NCI-H748 treated with DMSO at 0.1 percent for 48 hours (cell line): ENCODE measurements at regions not wholly inside any gene's neighbourhood (a gene's known extent, or its start where the extent isn't known, plus 50 kb on each side); places are given as distances from the start of the nearest gene placed in this dataset.

Experiments used
- DNase-seq: peaks from one replicate; lab custom pipeline; 2025; lab: John Stamatoyannopoulos, UW

DNA sequence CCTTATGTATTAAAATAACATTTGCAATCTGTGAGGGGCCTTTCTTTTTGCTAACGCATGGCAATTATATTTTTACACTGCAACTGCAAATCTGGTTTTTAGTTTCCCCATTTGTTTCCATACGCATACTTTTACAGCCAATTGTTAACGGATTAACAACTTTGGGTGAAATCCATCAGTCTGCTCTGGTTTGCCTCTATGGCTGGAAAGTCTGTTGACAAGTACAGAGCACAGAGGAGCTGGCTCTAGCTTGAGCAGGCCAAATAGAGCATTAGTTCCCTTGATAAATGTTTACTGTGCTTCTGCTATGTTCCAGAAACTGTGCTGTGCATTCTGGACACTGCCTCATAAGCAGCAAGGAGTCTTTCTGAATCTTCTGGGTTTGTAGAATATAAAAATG is 400.4 kb upstream of the KIF2A start:
- DNase-seq = no peak

DNA sequence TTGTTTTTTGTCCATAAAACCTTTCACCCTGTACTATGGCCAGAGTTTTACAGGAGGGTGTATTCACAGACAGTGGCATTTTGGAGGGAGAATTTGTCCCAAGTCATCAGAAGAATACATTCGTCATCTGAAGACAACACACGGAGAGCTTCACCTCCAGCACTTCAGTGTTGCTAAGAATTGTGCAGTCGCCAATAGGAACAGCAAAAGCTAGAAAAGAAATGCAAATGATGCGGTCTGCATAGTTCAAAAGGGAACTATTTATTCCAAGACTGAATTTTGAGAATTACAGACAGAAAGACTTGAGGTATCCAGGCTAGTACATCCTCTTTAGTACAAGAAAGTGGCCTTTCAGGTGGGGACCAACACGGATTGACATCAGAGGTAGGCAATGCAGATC is 399.2 kb upstream of the KIF2A start:
- no peak for DNase-seq

DNA sequence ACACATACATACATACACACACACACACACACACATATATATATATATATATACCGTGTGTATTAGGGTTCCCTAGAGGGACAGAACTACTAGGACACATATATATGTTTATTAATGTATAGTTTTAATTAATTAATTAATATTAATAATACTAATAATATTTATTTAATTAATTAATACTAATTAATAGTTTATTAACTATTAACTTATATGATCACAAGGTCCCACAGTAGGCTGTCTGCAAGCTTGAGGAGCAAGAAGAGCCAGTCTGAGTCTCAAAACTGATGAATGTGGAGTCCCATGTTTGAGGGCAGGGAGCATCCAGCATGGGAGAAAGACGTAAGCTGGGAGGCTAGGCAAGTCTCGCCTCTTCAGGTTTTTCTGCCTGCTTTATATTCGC is 398.0 kb upstream of the KIF2A start:
- DNase-seq = no peak

DNA sequence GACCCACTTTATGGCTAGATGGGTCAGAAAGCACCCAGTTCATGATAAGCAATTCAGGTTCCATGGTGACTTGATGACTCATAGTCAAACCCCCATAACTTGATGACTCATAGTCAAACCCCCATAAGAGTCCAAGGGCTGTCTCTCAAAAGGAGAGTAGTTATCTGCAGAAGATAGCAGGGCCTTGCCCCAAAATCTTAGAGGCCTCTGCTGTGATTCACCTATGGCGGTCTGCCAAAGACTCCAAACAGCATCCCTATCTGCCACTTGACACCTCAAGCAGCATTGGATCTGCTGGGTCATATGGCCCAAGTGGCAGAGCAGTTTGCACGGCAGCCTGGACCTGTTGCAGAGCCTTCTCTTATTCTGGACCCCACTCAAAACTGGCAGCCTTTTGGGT is 395.2 kb upstream of the KIF2A start:
- no peak for DNase-seq

DNA sequence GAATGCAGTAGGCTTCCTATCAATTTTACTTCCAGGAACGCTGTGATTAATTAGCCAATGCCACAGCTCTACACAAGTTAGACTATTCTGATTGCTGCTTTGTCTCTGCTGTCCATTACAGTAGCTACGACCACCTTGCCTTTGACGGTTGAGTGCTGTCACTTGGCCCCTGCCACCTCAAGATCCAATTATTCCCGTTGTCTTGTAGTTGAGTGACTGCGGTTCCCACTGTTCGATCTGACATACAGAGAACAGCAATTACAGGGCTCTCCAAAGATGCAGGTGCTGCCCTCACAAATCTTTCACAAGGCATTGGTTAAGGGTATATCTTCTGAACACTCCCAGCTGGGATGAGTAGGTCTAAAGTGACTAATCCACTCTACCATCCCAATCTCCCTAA is 393.4 kb upstream of the KIF2A start:
- DNase-seq = no peak

DNA sequence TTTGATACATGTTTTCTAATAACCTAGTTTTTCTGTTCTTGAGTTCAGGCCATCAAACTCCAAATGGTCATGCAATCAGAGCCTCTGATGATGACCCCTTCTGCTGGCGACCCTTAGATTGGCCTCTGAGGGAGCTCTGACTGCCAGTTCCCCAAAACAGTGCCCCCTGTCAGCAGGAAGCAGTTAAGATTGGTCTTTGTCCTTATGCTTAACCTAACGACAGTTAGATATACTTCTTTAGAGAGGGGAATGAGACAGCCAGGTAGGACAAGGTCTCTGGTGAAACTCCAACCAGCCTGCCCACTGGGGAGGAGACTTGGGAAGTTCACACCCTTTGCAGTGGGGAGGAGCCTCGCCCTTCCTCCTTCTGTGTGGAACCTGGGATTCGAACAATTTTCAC is 390.4 kb upstream of the KIF2A start:
- DNase-seq = no peak

DNA sequence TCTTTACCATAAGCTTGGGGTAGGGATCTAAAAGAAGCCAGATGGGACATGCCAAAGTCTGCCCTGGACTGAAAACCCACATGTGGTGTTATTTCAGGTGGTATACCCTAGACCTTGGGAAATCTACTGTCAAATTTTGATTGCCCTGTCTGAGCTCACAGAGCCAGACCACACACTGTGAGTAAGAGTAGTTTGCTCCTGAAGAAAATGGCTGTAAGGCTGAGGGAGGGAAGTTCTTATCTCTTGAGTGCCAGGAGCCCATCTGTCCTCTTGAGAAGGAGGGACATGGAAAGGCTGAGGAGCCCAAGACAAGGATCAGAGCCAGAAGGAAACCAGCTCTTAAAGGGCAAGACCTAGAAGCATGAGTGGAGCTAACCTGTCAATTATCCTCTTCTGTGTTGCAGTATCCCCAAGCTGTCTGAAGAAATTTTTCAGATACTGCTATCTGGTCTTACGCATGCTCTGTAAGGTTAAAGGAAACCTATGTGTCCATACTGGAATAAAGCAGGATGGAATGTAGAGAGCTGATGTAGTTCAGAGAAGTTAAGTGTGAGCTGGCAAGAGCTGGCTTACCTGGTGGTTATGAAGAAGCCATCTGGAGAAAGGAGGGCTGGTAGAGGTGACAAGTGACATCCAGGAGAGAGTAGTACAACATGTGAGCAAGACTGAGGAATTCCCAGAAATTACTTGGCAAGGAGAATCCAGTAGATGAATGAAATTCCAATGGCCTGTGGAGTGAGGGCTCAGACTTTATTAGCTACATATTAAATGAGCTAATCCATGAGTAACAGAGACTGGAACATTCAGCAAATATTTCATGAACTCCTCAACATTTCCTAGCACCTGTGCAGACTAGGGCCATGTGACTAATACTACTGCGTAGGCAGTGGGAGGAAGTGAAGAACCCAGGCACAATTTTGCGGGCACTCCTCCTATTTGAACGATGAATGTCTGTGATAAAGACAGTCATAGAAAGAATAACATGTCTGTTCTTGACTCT is 389.1 kb upstream of the KIF2A start:
- DNase-seq = no peak

DNA sequence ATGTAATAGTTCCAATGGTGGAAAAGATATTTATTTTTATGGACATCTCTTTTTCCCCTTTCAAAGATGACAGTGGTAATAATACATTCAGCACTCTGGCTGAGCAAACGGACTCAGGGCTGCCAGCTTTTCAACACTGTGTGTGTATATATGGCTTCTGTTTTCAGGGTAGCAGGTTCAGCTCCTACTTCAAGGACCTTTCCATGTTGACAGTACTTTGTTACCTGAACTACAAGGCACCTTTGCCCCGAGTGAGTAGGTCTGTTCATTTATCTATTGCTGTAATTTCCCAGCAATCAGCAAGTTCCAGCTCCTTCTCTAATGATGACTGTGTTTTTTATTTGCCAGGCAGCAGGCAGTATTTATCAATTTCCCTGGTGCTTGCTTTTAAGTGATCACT is 387.4 kb upstream of the KIF2A start:
- DNase-seq = peak; percentile 8

DNA sequence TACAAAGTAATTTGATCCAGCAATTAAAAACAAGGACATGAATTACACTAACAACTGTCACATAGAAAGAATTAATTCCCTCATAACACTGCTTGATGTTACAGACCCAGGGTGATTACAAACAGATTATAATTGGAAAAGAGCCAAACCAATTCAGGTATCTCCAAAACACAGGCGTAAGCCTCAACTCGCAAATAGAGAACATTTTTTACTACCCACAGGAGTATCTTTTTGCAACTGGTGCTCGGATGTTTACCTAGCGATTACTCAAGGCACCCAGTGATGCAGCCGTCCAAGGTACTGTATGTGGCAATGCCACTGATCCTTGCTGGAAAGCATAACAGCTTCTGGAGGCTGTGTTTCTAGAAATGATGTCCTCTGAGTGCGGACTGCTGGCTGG is 386.1 kb upstream of the KIF2A start:
- peak; percentile 95 for DNase-seq

DNA sequence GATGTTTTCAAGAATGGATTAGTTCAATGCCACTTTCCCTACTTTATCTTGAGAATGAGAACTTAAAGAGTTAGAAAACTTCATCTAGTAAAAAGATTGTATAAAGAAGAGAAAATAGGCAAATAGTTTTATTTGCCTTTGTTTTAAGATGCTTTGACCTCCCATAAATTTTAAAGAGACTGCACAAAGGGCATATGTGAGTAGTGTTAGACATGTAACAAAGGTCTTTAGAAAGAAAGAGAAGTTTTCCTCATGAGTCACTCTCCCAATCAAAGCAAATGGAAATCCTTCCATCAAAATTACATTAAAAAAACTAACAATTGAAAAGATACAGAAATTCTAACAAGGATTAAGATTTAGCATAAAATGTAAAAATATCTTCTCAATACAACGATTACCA is 381.8 kb upstream of the KIF2A start:
- no peak for DNase-seq

DNA sequence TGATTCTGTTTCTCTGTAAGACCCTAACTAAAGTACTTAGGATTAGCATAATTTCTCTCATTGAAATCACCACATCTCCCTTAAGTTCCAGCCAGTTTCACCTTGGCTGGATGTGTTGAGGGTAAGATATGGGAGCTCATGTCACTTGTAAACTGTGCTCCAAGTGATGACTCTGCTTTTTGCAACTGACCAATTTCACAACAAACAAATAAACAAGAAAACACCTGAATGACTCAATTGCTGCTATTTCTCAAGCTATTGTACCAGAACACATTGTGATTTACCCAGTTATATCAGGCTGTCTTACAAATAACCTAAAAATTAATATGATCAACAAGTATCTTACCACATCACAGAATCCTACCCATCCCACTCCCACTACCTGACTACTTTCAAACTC is 379.1 kb upstream of the KIF2A start:
- DNase-seq = no peak

DNA sequence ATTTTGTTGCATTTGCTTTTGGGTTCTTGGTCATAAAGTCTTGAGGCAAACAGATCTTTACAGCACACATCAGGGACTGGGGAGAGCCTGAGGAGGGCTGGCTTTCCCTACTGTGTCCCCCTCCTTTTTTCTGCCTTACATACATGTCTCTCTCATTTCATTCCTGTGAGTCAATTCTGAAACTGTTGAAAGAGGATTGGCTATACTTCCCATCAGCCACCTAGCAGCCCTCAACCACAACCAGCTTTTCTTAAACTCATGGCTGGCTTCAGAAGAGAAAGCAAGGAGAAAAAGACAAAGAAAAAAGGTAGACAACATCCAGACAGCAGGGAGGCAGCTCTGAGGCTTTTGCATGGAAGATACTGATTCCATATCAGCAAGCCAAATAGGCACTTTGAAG is 374.8 kb upstream of the KIF2A start:
- DNase-seq = no peak

DNA sequence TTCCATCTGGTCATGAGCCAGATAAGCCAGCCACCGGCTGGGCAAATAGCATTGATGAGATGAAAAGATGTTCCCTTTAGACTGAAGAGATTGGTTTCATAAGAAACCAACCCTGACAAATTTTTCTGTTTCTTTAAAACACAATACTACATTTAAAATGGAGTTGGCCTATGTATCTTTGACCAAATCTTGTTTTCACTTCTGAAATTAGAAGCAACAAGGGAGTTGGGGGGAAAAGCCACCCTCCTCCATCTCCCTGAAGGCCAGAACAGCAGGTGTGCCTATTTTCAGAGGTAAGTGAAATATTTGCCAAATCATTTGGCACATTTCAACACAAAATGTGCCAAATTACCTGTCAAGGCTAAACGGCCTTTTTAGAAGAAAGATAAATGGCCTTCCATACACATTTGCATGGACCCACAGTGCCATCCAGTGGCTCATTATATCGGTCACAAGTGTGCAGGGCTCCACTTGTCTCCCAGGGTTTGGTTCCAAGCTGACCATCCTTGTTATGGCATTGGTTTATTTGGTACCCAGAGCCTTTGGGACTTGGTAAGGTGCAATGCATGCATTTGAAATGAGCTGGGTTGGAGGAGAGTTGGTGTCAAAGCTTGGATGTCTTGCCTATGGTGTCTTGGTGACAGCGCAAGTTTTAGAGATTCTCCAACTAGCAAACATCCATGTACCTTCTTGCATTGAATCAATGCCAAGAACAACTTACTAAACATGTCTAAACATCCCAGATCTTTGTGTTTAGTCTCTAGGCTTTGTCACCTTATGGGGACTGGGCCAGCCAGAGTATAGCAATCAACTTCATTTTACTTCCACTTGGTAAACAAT is 372.0 kb upstream of the KIF2A start:
- DNase-seq = peak; percentile 30

DNA sequence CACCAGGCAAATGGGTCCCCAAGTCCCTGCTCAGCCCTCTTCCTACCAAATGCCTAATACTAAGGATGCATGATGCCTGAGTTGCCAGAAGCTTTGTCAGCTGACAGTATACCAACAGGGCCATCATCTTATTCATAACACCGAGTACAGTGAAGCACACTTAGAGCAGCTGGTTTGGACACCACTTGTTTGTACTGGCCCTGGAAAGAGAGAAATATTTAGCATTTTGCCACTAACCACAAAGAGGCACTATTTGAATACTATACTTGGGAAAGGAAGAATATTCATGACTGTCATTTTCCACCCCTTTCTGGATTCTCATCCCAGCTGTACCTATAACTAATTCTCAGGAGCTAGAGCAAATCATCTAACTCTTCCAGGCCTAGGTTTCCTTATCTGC is 364.4 kb upstream of the KIF2A start:
- DNase-seq = no peak

DNA sequence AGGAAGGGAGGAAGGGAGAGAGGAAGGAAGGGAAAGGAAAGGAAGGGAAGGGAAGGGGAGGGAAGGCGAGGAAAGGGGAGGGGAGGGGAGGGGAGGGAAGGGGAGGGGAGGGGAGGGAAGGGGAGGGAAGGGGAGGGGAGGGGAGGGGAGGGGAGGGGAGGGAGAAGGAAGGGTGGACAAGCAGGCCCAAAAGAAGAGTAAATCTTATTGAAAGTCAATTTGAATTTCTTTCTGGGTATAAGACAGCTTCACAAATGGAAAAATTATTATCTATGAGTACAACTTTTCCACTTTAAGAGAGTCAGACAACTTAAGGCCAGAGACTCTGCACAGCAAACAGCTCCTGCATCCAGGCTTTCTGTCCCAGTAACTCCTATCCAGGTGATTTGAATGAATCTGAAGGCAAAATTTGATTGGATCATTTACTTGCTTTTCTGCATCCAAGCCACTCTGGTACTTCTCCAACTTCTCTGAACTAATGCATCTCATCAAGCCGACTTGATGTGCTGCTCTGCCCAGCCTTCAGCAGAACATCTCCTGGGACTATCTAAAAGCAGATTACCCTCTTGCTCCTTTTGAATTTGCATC is 363.4 kb upstream of the KIF2A start:
- no peak for DNase-seq

DNA sequence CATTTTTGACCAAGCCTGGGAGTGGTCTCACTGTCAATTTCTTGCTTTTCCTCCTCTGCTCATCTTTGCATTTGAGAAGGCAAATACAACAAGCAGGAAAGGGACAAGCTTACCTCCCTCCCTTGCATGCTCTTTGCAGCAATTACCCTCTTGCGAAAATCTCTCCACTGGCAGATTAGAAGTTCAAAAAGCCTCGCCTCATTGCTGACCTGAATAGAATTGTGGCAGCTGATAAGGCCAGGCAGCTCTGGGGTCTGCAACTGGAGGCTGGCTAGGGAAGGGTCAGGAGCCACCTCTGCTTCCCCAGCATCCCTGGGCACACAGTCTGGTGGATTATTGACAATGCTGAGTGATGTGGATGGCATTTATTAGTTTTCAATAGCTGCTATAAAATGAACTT is 362.3 kb upstream of the KIF2A start:
- no peak for DNase-seq

DNA sequence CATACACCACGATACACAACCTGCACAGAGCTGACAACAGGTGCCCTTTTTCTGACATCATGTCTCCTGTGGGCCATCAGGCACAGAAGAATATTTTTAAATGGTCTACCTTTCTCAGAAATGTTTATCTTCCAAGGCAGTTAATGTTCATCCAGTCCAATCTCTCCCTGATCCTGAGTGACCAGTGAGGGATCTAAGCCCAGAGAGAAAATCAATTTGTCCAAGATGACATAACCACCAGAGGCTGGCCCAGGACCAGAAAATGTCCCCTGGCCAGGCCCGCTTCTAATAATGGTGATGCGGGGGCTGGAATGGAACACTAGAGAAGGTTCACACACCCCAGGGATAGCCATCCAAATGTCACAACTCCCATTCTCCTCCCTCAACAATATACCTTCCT is 357.9 kb upstream of the KIF2A start:
- no peak for DNase-seq

DNA sequence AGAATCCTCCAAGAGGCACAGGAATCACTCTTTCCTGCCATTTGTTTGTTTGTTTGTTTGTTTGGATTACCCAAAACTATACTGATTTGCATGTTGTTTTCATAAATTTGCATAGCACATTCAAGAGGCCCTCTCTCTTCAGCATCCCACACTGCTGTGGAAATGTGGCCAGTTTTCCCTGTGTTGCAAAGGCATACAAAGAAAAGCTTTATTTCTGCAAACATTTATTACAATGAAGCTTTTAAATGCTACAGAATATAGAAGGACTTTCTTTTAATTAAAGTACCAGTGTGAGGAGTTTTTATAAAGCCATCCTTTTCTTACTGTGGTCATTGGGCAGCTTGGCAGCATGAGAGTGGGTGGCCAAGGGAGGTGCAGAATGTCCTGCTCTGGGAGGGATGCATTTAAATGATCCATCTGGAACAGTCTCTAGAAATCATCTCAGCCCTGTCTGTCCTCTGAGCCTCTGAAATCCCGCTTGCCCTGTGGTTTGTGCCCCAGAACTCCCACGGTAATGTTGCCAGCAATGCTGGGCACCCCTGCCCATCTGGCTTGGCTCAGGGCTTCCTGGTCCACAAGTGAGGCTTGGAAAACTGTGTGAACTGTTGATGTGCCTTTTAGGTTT is 356.8 kb upstream of the KIF2A start:
- DNase-seq = no peak

DNA sequence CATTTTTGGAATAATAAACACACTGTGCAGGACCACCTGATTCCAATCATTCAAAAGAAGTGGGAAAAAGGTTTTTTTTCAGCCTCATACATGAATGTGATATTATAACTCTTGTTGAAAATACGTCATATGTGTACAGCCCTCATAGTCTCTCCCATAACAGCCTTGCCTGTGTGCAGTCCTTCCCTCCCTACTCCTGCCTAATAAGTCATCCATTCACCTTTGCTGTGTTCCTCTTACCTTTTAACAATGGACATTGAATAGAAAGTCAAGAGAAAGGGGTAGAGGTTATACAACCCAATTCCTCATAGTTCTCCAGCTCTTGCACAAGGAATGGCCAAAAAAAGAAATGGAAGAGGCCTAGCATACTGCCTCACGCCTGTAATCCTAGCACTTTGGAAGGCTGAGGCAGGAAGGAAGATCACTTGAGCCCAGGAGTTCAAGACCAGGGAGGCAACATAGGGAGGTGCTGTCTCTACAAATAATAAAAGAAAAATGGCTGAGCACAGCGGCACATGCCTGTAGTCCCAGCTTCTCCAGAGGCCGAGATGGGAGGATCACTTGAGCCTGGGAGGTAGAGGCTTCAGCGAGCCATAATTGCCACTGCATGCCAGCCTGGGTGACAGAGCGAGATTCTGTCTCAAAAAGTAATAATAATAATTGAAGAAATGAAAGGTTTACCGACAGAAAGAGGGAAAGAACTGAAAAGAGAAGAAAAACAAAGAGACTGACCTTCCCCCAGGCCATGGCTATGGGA is 356.1 kb upstream of the KIF2A start:
- no peak for DNase-seq

DNA sequence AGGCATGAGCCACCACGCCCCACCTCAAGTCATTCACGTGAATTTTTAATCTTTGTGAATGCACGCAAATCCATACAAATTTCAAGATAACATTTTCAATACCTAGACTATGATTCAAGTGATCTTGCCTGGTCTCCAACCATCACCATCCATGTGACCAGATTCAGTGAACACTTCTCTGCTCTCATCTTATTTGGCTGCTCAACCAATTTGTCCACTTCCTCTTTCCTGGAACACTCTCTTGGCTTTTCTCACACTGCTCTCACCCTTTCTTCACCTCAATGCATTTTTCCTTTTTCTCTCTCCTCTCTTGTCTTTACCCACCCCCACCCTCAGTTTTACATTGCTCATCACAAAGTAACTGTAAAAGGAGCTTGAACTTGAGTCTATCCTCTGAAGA is 354.7 kb upstream of the KIF2A start:
- DNase-seq = no peak

DNA sequence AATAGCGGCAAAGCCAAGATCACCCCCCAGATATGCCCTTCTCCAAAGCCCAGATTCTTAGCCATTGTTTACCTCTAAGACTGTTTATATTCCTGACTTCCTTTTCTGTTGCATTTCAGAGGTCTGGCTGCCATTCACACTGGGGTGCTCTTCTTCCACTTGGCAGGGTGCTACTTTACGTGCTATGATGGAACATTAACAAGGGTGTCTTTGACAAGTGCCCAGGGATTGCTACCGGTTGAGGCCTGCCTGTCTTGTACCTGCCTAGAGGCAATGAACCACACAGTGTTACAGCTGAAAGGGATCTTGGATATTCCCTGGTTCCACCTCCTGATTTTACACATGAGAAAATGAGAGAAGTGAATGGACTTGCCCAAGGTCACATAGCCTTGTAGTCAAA is 352.1 kb upstream of the KIF2A start:
- no peak for DNase-seq

DNA sequence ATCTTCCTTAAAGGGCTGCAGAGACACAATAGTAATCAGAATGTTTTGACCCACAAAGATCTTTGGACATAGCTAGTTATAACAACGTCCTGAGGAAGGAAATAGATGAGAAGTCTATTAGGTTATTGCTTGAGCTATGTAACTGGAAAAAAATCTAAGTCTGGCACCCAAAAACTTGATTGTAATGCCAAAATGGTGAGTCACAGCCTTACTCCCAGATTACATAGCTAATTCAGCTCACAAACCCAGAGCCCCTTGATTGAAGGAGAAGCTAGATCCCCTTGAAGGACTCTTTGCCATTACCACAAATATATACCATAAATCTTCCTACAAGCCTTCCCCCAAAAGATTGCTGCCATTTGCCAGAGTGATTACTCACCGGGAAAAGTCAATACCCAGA is 341.8 kb upstream of the KIF2A start:
- no peak for DNase-seq
